ENCODE measurements at regions not wholly inside any gene's neighbourhood (a gene's known extent, or its start where the extent isn't known, plus 50 kb on each side); places are given as distances from the start of the nearest gene placed in this dataset.
"Not testable (repeated sequence)": the region's sequence is repeated elsewhere in the genome, so short reads cannot be mapped to it uniquely, and the experiment has no call there.

- no peak for DNase-seq
- H3K23ac ChIP-seq (ENCODE audit: low read length) = no peak overlapping the region
- no peaks in the 10 kb centered on the region for H3K79me1 ChIP-seq (ENCODE audit: low read length)
- no peak overlapping the region for H3K9ac ChIP-seq (ENCODE audit: low read length)
- no peaks in the 10 kb centered on the region for H3K4me1 ChIP-seq (ENCODE audit: control insufficient read depth, low read depth, low read length)
- no peak overlapping the region for H3K4ac ChIP-seq (ENCODE audit: low read depth, low read length)
- no peak overlapping the region for H2BK15ac ChIP-seq (replicated peaks; ENCODE audit: low read depth)
- no peak overlapping the region for H4K8ac ChIP-seq (ENCODE audit: low read depth, low read length)
- H3K27ac ChIP-seq (ENCODE audit: low read depth, low read length) = no peak overlapping the region
- H2BK5ac ChIP-seq (ENCODE audit: low read length) = no peak overlapping the region
- no peak overlapping the region for H3K18ac ChIP-seq (ENCODE audit: low read length)
- no peak overlapping the region for H3K4me3 ChIP-seq (ENCODE audit: low read length)
- no CpG with 5 or more reads among the region's 6 CpGs for WGBS (ENCODE audit: extremely low coverage, insufficient coverage, low lambda C conversion rate)
- no peak overlapping the region for H4K5ac ChIP-seq (ENCODE audit: low read length)
- no peaks in the 10 kb centered on the region for H3K27me3 ChIP-seq (ENCODE audit: insufficient read depth, low read length, poor library complexity)
- no peaks in the 10 kb centered on the region for H3K36me3 ChIP-seq (ENCODE audit: control insufficient read depth, insufficient read depth, low read length)
- H3K4me2 ChIP-seq (ENCODE audit: low read length) = no peak overlapping the region
- H3K79me2 ChIP-seq (ENCODE audit: control insufficient read depth, insufficient read depth, low read length) = no peaks in the 10 kb centered on the region
- H2BK120ac ChIP-seq (ENCODE audit: low read depth, low read length) = no peak overlapping the region
- H3K56ac ChIP-seq (ENCODE audit: low read length) = no peak overlapping the region
- H2AK5ac ChIP-seq (ENCODE audit: low read length) = no peak overlapping the region
These were observed 377.4 kb upstream of the PODXL start for GRCh38 chr7:131933751-131934289.

GRCh38 chr7:131933219-131933618, 376.8 kb upstream of the PODXL start:
- H3K4me3 ChIP-seq (ENCODE audit: low read length); H3K4me2 ChIP-seq (ENCODE audit: low read length); DNase-seq; H2BK120ac ChIP-seq (ENCODE audit: low read depth, low read length); H3K79me2 ChIP-seq (ENCODE audit: control insufficient read depth, insufficient read depth, low read length); H3K4me1 ChIP-seq (ENCODE audit: control insufficient read depth, low read depth, low read length); H2BK15ac ChIP-seq (replicated peaks; ENCODE audit: low read depth); H3K23ac ChIP-seq (ENCODE audit: low read length); H3K56ac ChIP-seq (ENCODE audit: low read length); H4K8ac ChIP-seq (ENCODE audit: low read depth, low read length); H3K4ac ChIP-seq (ENCODE audit: low read depth, low read length); H3K27ac ChIP-seq (ENCODE audit: low read depth, low read length); H3K9ac ChIP-seq (ENCODE audit: low read length); H3K18ac ChIP-seq (ENCODE audit: low read length); H4K5ac ChIP-seq (ENCODE audit: low read length); H2BK5ac ChIP-seq (ENCODE audit: low read length); H3K79me1 ChIP-seq (ENCODE audit: low read length); H3K27me3 ChIP-seq (ENCODE audit: insufficient read depth, low read length, poor library complexity); H2AK5ac ChIP-seq (ENCODE audit: low read length); H3K36me3 ChIP-seq (ENCODE audit: control insufficient read depth, insufficient read depth, low read length): not testable (repeated sequence)
- WGBS (ENCODE audit: extremely low coverage, insufficient coverage, low lambda C conversion rate) = no CpG with 5 or more reads among the region's 2 CpGs

GRCh38 chr7:131932271-131932670, 375.8 kb upstream of the PODXL start:
- Histone ChIP-seq H2BK15ac (replicated peaks; ENCODE audit: low read depth) (no peak overlapping the region), H4K8ac (ENCODE audit: low read depth, low read length) (no peak overlapping the region), H3K4me2 (ENCODE audit: low read length) (no peak overlapping the region), H3K9ac (ENCODE audit: low read length) (no peak overlapping the region), H3K4ac (ENCODE audit: low read depth, low read length) (no peak overlapping the region), H2BK5ac (ENCODE audit: low read length) (no peak overlapping the region), H3K36me3 (ENCODE audit: control insufficient read depth, insufficient read depth, low read length) (no peaks in the 10 kb centered on the region), H3K27ac (ENCODE audit: low read depth, low read length) (no peak overlapping the region), H3K79me1 (ENCODE audit: low read length) (no peaks in the 10 kb centered on the region), H3K18ac (ENCODE audit: low read length) (no peak overlapping the region), H3K27me3 (ENCODE audit: insufficient read depth, low read length, poor library complexity) (no peaks in the 10 kb centered on the region), H2BK120ac (ENCODE audit: low read depth, low read length) (no peak overlapping the region), H3K4me3 (ENCODE audit: low read length) (no peak overlapping the region), H3K23ac (ENCODE audit: low read length) (no peak overlapping the region), H4K5ac (ENCODE audit: low read length) (no peak overlapping the region), H2AK5ac (ENCODE audit: low read length) (no peak overlapping the region), H3K4me1 (ENCODE audit: control insufficient read depth, low read depth, low read length) (no peaks in the 10 kb centered on the region), H3K56ac (ENCODE audit: low read length) (no peak overlapping the region), H3K79me2 (ENCODE audit: control insufficient read depth, insufficient read depth, low read length) (no peaks in the 10 kb centered on the region)
- WGBS (ENCODE audit: extremely low coverage, insufficient coverage, low lambda C conversion rate) = no CpG with 5 or more reads among the region's 5 CpGs
- no peak for DNase-seq

- peak; percentile 49 for DNase-seq
- H3K27me3 ChIP-seq (ENCODE audit: insufficient read depth, low read length, poor library complexity) = no peaks in the 10 kb centered on the region
- H4K8ac ChIP-seq (ENCODE audit: low read depth, low read length) = no peak overlapping the region
- no peak overlapping the region for H4K5ac ChIP-seq (ENCODE audit: low read length)
- no peak overlapping the region for H2BK5ac ChIP-seq (ENCODE audit: low read length)
- no peaks in the 10 kb centered on the region for H3K4me1 ChIP-seq (ENCODE audit: control insufficient read depth, low read depth, low read length)
- H3K36me3 ChIP-seq (ENCODE audit: control insufficient read depth, insufficient read depth, low read length) = no peaks in the 10 kb centered on the region
- no peaks in the 10 kb centered on the region for H3K79me1 ChIP-seq (ENCODE audit: low read length)
- WGBS (ENCODE audit: extremely low coverage, insufficient coverage, low lambda C conversion rate) = no CpG with 5 or more reads among the region's 5 CpGs
- H3K9ac ChIP-seq (ENCODE audit: low read length) = no peak overlapping the region
- H3K4ac ChIP-seq (ENCODE audit: low read depth, low read length) = no peak overlapping the region
- no peak overlapping the region for H2BK15ac ChIP-seq (replicated peaks; ENCODE audit: low read depth)
- no peak overlapping the region for H3K56ac ChIP-seq (ENCODE audit: low read length)
- H2AK5ac ChIP-seq (ENCODE audit: low read length) = no peak overlapping the region
- H2BK120ac ChIP-seq (ENCODE audit: low read depth, low read length) = no peak overlapping the region
- no peak overlapping the region for H3K4me3 ChIP-seq (ENCODE audit: low read length)
- no peaks in the 10 kb centered on the region for H3K79me2 ChIP-seq (ENCODE audit: control insufficient read depth, insufficient read depth, low read length)
- no peak overlapping the region for H3K4me2 ChIP-seq (ENCODE audit: low read length)
- no peak overlapping the region for H3K18ac ChIP-seq (ENCODE audit: low read length)
- H3K23ac ChIP-seq (ENCODE audit: low read length) = no peak overlapping the region
- no peak overlapping the region for H3K27ac ChIP-seq (ENCODE audit: low read depth, low read length)
These were observed 374.9 kb upstream of the PODXL start for GRCh38 chr7:131931370-131931769.

GRCh38 chr7:131929632-131930031, 373.2 kb upstream of the PODXL start:
- no peaks in the 10 kb centered on the region for H3K36me3 ChIP-seq (ENCODE audit: control insufficient read depth, insufficient read depth, low read length)
- H2AK5ac ChIP-seq (ENCODE audit: low read length) = no peak overlapping the region
- H3K23ac ChIP-seq (ENCODE audit: low read length) = no peak overlapping the region
- no peak overlapping the region for H3K4me3 ChIP-seq (ENCODE audit: low read length)
- no peaks in the 10 kb centered on the region for H3K27me3 ChIP-seq (ENCODE audit: insufficient read depth, low read length, poor library complexity)
- H2BK5ac ChIP-seq (ENCODE audit: low read length) = no peak overlapping the region
- H3K4me1 ChIP-seq (ENCODE audit: control insufficient read depth, low read depth, low read length) = no peaks in the 10 kb centered on the region
- no peaks in the 10 kb centered on the region for H3K79me1 ChIP-seq (ENCODE audit: low read length)
- no peak overlapping the region for H3K18ac ChIP-seq (ENCODE audit: low read length)
- H3K4me2 ChIP-seq (ENCODE audit: low read length) = no peak overlapping the region
- H2BK15ac ChIP-seq (replicated peaks; ENCODE audit: low read depth) = no peak overlapping the region
- no peak for DNase-seq
- no peak overlapping the region for H4K5ac ChIP-seq (ENCODE audit: low read length)
- no peak overlapping the region for H3K56ac ChIP-seq (ENCODE audit: low read length)
- H3K27ac ChIP-seq (ENCODE audit: low read depth, low read length) = no peak overlapping the region
- no peak overlapping the region for H3K9ac ChIP-seq (ENCODE audit: low read length)
- no peak overlapping the region for H3K4ac ChIP-seq (ENCODE audit: low read depth, low read length)
- H3K79me2 ChIP-seq (ENCODE audit: control insufficient read depth, insufficient read depth, low read length) = no peaks in the 10 kb centered on the region
- H2BK120ac ChIP-seq (ENCODE audit: low read depth, low read length) = no peak overlapping the region
- no peak overlapping the region for H4K8ac ChIP-seq (ENCODE audit: low read depth, low read length)

- no peak overlapping the region for H3K56ac ChIP-seq (ENCODE audit: low read length)
- no peaks in the 10 kb centered on the region for H3K36me3 ChIP-seq (ENCODE audit: control insufficient read depth, insufficient read depth, low read length)
- H4K5ac ChIP-seq (ENCODE audit: low read length) = no peak overlapping the region
- no peak overlapping the region for H2AK5ac ChIP-seq (ENCODE audit: low read length)
- WGBS (ENCODE audit: extremely low coverage, insufficient coverage, low lambda C conversion rate) = no CpG with 5 or more reads among the region's 12 CpGs
- no peak overlapping the region for H2BK120ac ChIP-seq (ENCODE audit: low read depth, low read length)
- H3K79me2 ChIP-seq (ENCODE audit: control insufficient read depth, insufficient read depth, low read length) = no peaks in the 10 kb centered on the region
- H4K8ac ChIP-seq (ENCODE audit: low read depth, low read length) = no peak overlapping the region
- no peak overlapping the region for H2BK5ac ChIP-seq (ENCODE audit: low read length)
- no peak overlapping the region for H3K23ac ChIP-seq (ENCODE audit: low read length)
- DNase-seq = no peak
- no peak overlapping the region for H3K18ac ChIP-seq (ENCODE audit: low read length)
- H3K27me3 ChIP-seq (ENCODE audit: insufficient read depth, low read length, poor library complexity) = no peaks in the 10 kb centered on the region
- no peaks in the 10 kb centered on the region for H3K79me1 ChIP-seq (ENCODE audit: low read length)
- no peak overlapping the region for H3K27ac ChIP-seq (ENCODE audit: low read depth, low read length)
- H3K4me1 ChIP-seq (ENCODE audit: control insufficient read depth, low read depth, low read length) = no peaks in the 10 kb centered on the region
- H2BK15ac ChIP-seq (replicated peaks; ENCODE audit: low read depth) = no peak overlapping the region
- no peak overlapping the region for H3K4me3 ChIP-seq (ENCODE audit: low read length)
- H3K4me2 ChIP-seq (ENCODE audit: low read length) = no peak overlapping the region
- H3K9ac ChIP-seq (ENCODE audit: low read length) = no peak overlapping the region
- H3K4ac ChIP-seq (ENCODE audit: low read depth, low read length) = no peak overlapping the region
These were observed 371.5 kb upstream of the PODXL start for GRCh38 chr7:131927770-131928423.

All from mesendoderm (in vitro differentiated cells).